Trophoblast cell (in vitro differentiated cells and primary cell): ENCODE measurements at regions not wholly inside any gene's neighbourhood (a gene's known extent, or its start where the extent isn't known, plus 50 kb on each side); places are given as distances from the start of the nearest gene placed in this dataset.
A peak's percentile ranks its signal among the peaks of the same experiment; 100 is the strongest.

Source experiments
- DNase-seq, 2 donors: peaks; one replicate each; pipeline ENCODE4 v3.0.0-alpha.2; 2016
- H2AFZ ChIP-seq: 2 replicates; pipeline ENCODE4 v1.6.1; 2013; ENCODE audit warnings: low read length, moderate library complexity, mild to moderate bottlenecking; ENCODE audit not compliant: insufficient read depth, poor library complexity
- H2AK5ac ChIP-seq: 2 replicates; pipeline ENCODE4 v1.6.1; 2013; ENCODE audit warnings: mild to moderate bottlenecking, low read length
- H2BK120ac ChIP-seq: 2 replicates; pipeline ENCODE4 v1.6.1; 2013; ENCODE audit warnings: low read length, mild to moderate bottlenecking, moderate library complexity; ENCODE audit not compliant: insufficient read depth, poor library complexity
- H2BK12ac ChIP-seq: 2 replicates; pipeline ENCODE4 v1.6.1; 2013; ENCODE audit warnings: mild to moderate bottlenecking, low read length, moderate library complexity
- H2BK5ac ChIP-seq: 2 replicates; pipeline ENCODE4 v1.6.1; 2013; ENCODE audit warnings: low read length, low read depth, moderate library complexity, mild to moderate bottlenecking; ENCODE audit not compliant: poor library complexity
- H3K14ac ChIP-seq: 2 replicates; pipeline ENCODE4 v1.6.1; 2013; ENCODE audit warnings: mild to moderate bottlenecking, low read length
- H3K18ac ChIP-seq: 2 replicates; pipeline ENCODE4 v1.6.1; 2013; ENCODE audit warnings: mild to moderate bottlenecking, low read length
- H3K23ac ChIP-seq: 2 replicates; pipeline ENCODE4 v1.6.1; 2013; ENCODE audit warnings: low read length
- H3K27ac ChIP-seq: 2 replicates; pipeline ENCODE4 v1.5.1; 2013; ENCODE audit warnings: low read depth, mild to moderate bottlenecking, inconsistent platforms, low read length, moderate library complexity
- H3K27me3 ChIP-seq: 2 replicates; pipeline ENCODE4 v1.6.1; 2013; ENCODE audit warnings: inconsistent platforms, mild to moderate bottlenecking, low read length, moderate library complexity; ENCODE audit not compliant: insufficient read depth
- H3K36me3 ChIP-seq, 2 experiments: 1 replicate in 1 of 2; 2 replicates in 1 of 2; pipeline ENCODE4 v1.6.1; 2013; ENCODE audit warnings: low read length in 2 of 2, mild to moderate bottlenecking in 2 of 2, moderate library complexity in 1 of 2; ENCODE audit not compliant: insufficient read depth in 2 of 2, control insufficient read depth in 1 of 2
- H3K4ac ChIP-seq: 2 replicates; pipeline ENCODE4 v1.6.1; 2013; ENCODE audit warnings: low read depth, mild to moderate bottlenecking, low read length, moderate library complexity
- H3K4me1 ChIP-seq, 2 experiments: 1 replicate in 1 of 2; 2 replicates in 1 of 2; pipeline ENCODE4 v1.6.1; 2013; ENCODE audit warnings: low read length in 2 of 2, mild to moderate bottlenecking in 2 of 2, moderate library complexity in 1 of 2; ENCODE audit not compliant: insufficient read depth in 2 of 2, control insufficient read depth in 1 of 2
- H3K4me2 ChIP-seq: 2 replicates; pipeline ENCODE4 v1.6.1; 2013; ENCODE audit warnings: inconsistent platforms, mild to moderate bottlenecking, low read length, moderate library complexity
- H3K4me3 ChIP-seq: 2 replicates; pipeline ENCODE4 v1.5.1; 2013; ENCODE audit warnings: mild to moderate bottlenecking, low read depth, low read length, inconsistent platforms
- H3K79me1 ChIP-seq: one replicate; pipeline ENCODE4 v1.6.1; 2013; ENCODE audit warnings: low read length
- H3K79me2 ChIP-seq: 2 replicates; pipeline ENCODE4 v1.6.1; 2013; ENCODE audit warnings: low read length, mild to moderate bottlenecking; ENCODE audit not compliant: control insufficient read depth, insufficient read depth, poor library complexity
- H3K9ac ChIP-seq: 2 replicates; pipeline ENCODE4 v1.6.1; 2013; ENCODE audit warnings: mild to moderate bottlenecking, low read length
- H3K9me3 ChIP-seq: 2 replicates; pipeline ENCODE4 v1.6.1; 2013; ENCODE audit warnings: low read depth, mild to moderate bottlenecking, control low read depth, inconsistent platforms, low read length; ENCODE audit not compliant: insufficient read depth
- H4K12ac ChIP-seq: 2 replicates; pipeline ENCODE4 v1.6.1; 2013; ENCODE audit warnings: low read depth, mild to moderate bottlenecking, low read length, moderate library complexity
- H4K8ac ChIP-seq: 2 replicates; pipeline ENCODE4 v1.6.1; 2013; ENCODE audit warnings: low read depth, mild to moderate bottlenecking, low read length, moderate library complexity
- H4K91ac ChIP-seq: one replicate; pipeline ENCODE4 v1.6.1; 2013; ENCODE audit warnings: low read depth, mild to moderate bottlenecking, low read length, moderate library complexity
- WGBS: extraction: QIAGEN DNeasy Blood & Tissue Kit; methylation state at CpG from one replicate; pipeline ENCODE4 v1.1.7; 2013; ENCODE audit warnings: missing lambda C conversion rate; ENCODE audit not compliant: insufficient read length, insufficient coverage; ENCODE audit errors: extremely low coverage; 5-methylcytosine and 5-hydroxymethylcytosine counted together

DNA sequence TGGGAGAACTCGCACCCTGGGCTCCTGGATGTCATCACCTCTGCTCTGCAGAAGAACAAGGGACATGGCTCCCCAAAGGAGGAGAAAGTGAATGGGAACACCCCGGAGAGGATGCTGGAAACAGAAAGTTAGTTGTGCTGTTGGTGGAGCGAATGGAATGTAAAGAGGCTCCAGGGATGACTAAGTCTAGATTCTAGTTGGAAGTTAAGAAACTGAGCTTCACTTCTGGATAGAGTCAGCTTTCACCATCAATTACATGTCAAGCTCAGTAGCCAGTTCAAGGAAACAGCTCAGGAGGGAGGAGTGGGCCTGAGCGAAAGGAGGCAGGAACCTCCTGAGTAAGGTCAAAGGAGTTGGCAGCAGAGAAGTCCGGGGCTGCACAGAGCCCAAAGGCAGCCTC is 132.1 kb upstream of the ARID1B start:
- Histone ChIP-seq H2BK12ac (no peak overlapping the region), H3K14ac (no peak overlapping the region), H3K4me3 (no peak overlapping the region), H2AK5ac (no peak overlapping the region), H3K27me3 (no peaks in the 10 kb centered on the region), H3K79me2 (no peaks in the 10 kb centered on the region), H4K8ac (no peak overlapping the region), H2AFZ (no peak overlapping the region), H3K36me3 (no peaks in the 10 kb centered on the region), H3K9ac (no peak overlapping the region), H3K4me2 (no peak overlapping the region), H3K79me1 (no peaks in the 10 kb centered on the region), H3K23ac (no peak overlapping the region), H3K4me1 (no peaks in the 10 kb centered on the region), H3K27ac (no peak overlapping the region), H4K12ac (no peak overlapping the region), H2BK5ac (no peak overlapping the region), H2BK120ac (no peak overlapping the region), H3K4ac (no peak overlapping the region), H3K9me3 (peaks cover 3% of the 10 kb centered on the region), H4K91ac (no peak overlapping the region), H3K18ac (no peak overlapping the region)
- no CpG with 5 or more reads among the region's 5 CpGs for WGBS
- peak in 1 of 2 donors; percentile 12 for DNase-seq

DNA sequence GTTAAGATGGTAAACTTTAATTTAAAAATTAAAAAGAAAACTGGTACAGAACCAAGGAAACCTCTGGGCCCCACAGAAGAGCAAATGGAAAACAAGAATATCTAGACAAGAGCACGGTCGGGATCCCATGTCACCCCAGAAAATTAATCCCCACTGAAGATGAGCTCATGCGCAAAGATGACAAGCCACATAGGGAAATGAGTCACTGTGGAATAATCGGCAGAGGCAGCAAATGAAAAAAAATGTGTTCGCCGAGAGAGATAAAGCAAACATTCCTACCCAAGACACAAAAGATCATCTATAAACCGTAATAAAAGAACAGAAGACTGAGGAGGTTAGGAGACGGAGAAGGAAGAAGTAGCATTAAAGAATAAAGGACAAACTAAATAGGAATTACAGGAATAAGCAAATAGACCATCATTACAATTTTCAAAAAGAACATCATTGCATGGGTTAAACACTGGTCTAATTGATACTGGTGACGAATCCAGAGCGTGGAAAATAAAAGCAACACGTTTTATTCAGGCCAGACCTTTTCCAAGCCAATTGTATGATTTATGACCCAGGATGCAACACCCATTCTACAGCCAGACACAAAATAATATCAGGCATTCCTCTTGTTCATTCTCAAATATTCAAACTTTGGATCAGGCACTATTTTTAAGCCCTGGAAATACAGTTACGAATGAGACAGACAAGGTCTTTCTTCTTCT is 138.0 kb upstream of the ARID1B start:
- Histone ChIP-seq H4K8ac (no peak overlapping the region), H2AFZ (no peak overlapping the region), H3K14ac (no peak overlapping the region), H3K27ac (no peak overlapping the region), H2AK5ac (no peak overlapping the region), H2BK120ac (no peak overlapping the region), H3K4me3 (no peak overlapping the region), H3K36me3 (no peaks in the 10 kb centered on the region), H3K4me2 (no peak overlapping the region), H3K79me1 (no peaks in the 10 kb centered on the region), H3K18ac (no peak overlapping the region), H4K12ac (no peak overlapping the region), H2BK12ac (no peak overlapping the region), H3K4me1 (no peaks in the 10 kb centered on the region), H3K4ac (no peak overlapping the region), H3K9ac (no peak overlapping the region), H2BK5ac (no peak overlapping the region), H3K79me2 (no peaks in the 10 kb centered on the region), H3K23ac (no peak overlapping the region), H3K27me3 (no peaks in the 10 kb centered on the region), H3K9me3 (peaks cover 3% of the 10 kb centered on the region), H4K91ac (no peak overlapping the region)
- WGBS = no CpG with 5 or more reads among the region's 12 CpGs
- DNase-seq = no peak

DNA sequence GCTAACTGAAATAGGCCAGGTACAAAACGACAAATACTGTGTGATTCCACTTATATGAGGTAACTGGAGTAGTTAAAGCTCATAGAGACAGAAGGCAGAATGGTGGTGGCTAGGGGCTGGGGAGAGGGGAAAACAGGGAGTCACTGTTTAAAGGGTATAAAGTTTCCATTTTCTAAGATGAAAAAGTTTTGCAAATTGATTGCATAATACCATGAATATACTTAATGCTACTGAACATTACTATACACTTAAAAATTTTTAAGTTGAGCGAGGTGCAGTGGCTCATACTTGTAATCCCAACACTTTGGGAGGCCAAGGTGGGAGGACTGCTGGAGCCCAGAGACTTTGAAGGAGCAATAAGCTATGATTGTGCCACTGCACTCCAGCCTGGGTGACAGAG is 138.6 kb upstream of the ARID1B start:
- H3K79me1 ChIP-seq = no peaks in the 10 kb centered on the region
- H3K9ac ChIP-seq = no peak overlapping the region
- no peak overlapping the region for H3K23ac ChIP-seq
- no peak overlapping the region for H4K12ac ChIP-seq
- DNase-seq = no peak
- no peak overlapping the region for H4K8ac ChIP-seq
- H2AFZ ChIP-seq = no peak overlapping the region
- no peak overlapping the region for H3K4me3 ChIP-seq
- H3K18ac ChIP-seq = no peak overlapping the region
- H3K14ac ChIP-seq = no peak overlapping the region
- no peak overlapping the region for H3K4me2 ChIP-seq
- H2BK5ac ChIP-seq = no peak overlapping the region
- no peaks in the 10 kb centered on the region for H3K4me1 ChIP-seq
- WGBS = no CpG with 5 or more reads among the region's 2 CpGs
- no peaks in the 10 kb centered on the region for H3K27me3 ChIP-seq
- no peaks in the 10 kb centered on the region for H3K79me2 ChIP-seq
- H2BK120ac ChIP-seq = no peak overlapping the region
- H2AK5ac ChIP-seq = no peak overlapping the region
- no peak overlapping the region for H2BK12ac ChIP-seq
- peaks cover 3% of the 10 kb centered on the region for H3K9me3 ChIP-seq
- no peak overlapping the region for H3K27ac ChIP-seq
- H3K36me3 ChIP-seq = no peaks in the 10 kb centered on the region
- H4K91ac ChIP-seq = no peak overlapping the region
- no peak overlapping the region for H3K4ac ChIP-seq

GRCh38 chr6:156634951-156635371 is 142.2 kb upstream of the ARID1B start:
- Histone ChIP-seq H3K79me2 (no peaks in the 10 kb centered on the region), H3K27me3 (no peaks in the 10 kb centered on the region), H2BK12ac (no peak overlapping the region), H2AFZ (no peak overlapping the region), H4K12ac (no peak overlapping the region), H3K4me1 (no peaks in the 10 kb centered on the region), H3K4me3 (no peak overlapping the region), H3K79me1 (no peaks in the 10 kb centered on the region), H4K8ac (no peak overlapping the region), H2AK5ac (no peak overlapping the region), H3K9ac (no peak overlapping the region), H3K4ac (no peak overlapping the region), H3K23ac (no peak overlapping the region), H2BK120ac (no peak overlapping the region), H4K91ac (no peak overlapping the region), H3K4me2 (no peak overlapping the region), H3K36me3 (no peaks in the 10 kb centered on the region), H3K27ac (no peak overlapping the region), H3K18ac (no peak overlapping the region), H3K9me3 (no peaks in the 10 kb centered on the region), H2BK5ac (no peak overlapping the region), H3K14ac (no peak overlapping the region)
- no peak for DNase-seq
- no CpG with 5 or more reads among the region's 9 CpGs for WGBS
